HEK293 (cell line): ENCODE measurements at regions not wholly inside any gene's neighbourhood (a gene's known extent, or its start where the extent isn't known, plus 50 kb on each side); places are given as distances from the start of the nearest gene placed in this dataset.
A peak's percentile ranks its signal among the peaks of the same experiment; 100 is the strongest.

Source experiments
- BCL11A ChIP-seq: fragments of 450-650 bp; formaldehyde crosslinking; IDR thresholded peaks from 2 replicates; pipeline ENCODE4 v1.5.1; 2016; ENCODE audit warnings: low read depth, missing biosample characterization, missing genetic modification characterization
- GFI1B ChIP-seq: fragments of 450-650 bp; formaldehyde crosslinking; IDR thresholded peaks from 2 replicates; pipeline ENCODE4 v1.5.1; 2016; ENCODE audit warnings: missing biosample characterization, missing genetic modification characterization
- MZF1 ChIP-seq: fragments of 450-650 bp; formaldehyde crosslinking; IDR thresholded peaks from 2 replicates; pipeline ENCODE4 v1.5.1; 2017; ENCODE audit warnings: missing biosample characterization, missing genetic modification characterization, borderline replicate concordance
- OSR2 ChIP-seq: fragments of 450-650 bp; formaldehyde crosslinking; IDR thresholded peaks from 2 replicates; pipeline ENCODE4 v1.5.1; 2016; ENCODE audit warnings: missing biosample characterization, missing genetic modification characterization
- OVOL3 ChIP-seq: fragments of 450-650 bp; formaldehyde crosslinking; IDR thresholded peaks from 2 replicates; pipeline ENCODE4 v1.5.1; 2016; ENCODE audit warnings: missing biosample characterization, missing genetic modification characterization
- PRDM1 ChIP-seq: fragments of 450-650 bp; formaldehyde crosslinking; IDR thresholded peaks from 2 replicates; pipeline ENCODE4; 2016; ENCODE audit warnings: missing biosample characterization, missing genetic modification characterization
- REPIN1 ChIP-seq: fragments of 450-650 bp; formaldehyde crosslinking; IDR thresholded peaks from 2 replicates; pipeline ENCODE4 v1.5.1; 2017; ENCODE audit warnings: missing biosample characterization, missing genetic modification characterization, low read depth
- SCRT2 ChIP-seq: fragments of 450-650 bp; formaldehyde crosslinking; IDR thresholded peaks from 2 replicates; pipeline ENCODE4 v1.5.1; 2016; ENCODE audit warnings: missing biosample characterization, missing genetic modification characterization
- WT1 ChIP-seq: fragments of 450-650 bp; formaldehyde crosslinking; IDR thresholded peaks from 2 replicates; pipeline ENCODE4 v1.5.1; 2016; ENCODE audit warnings: missing biosample characterization, missing genetic modification characterization
- YY2 ChIP-seq: fragments of 450-650 bp; formaldehyde crosslinking; IDR thresholded peaks from 2 replicates; pipeline ENCODE4 v1.5.1; 2016; ENCODE audit warnings: missing biosample characterization, missing genetic modification characterization
- ZBTB6 ChIP-seq: fragments of 450-650 bp; formaldehyde crosslinking; IDR thresholded peaks from 2 replicates; pipeline ENCODE4 v1.5.1; 2017; ENCODE audit warnings: missing biosample characterization, missing genetic modification characterization
- ZFP37 ChIP-seq: fragments of 450-650 bp; formaldehyde crosslinking; IDR thresholded peaks from 2 replicates; pipeline ENCODE4 v1.5.1; 2016; ENCODE audit warnings: missing biosample characterization, missing genetic modification characterization
- ZIC2 ChIP-seq: fragments of 450-650 bp; formaldehyde crosslinking; IDR thresholded peaks from 2 replicates; pipeline ENCODE4 v1.5.1; 2016; ENCODE audit warnings: missing biosample characterization, missing genetic modification characterization
- ZNF10 ChIP-seq: fragments of 450-650 bp; formaldehyde crosslinking; IDR thresholded peaks from 2 replicates; pipeline ENCODE4 v1.5.1; 2017; ENCODE audit warnings: missing biosample characterization, missing genetic modification characterization
- ZNF112 ChIP-seq: fragments of 450-650 bp; formaldehyde crosslinking; IDR thresholded peaks from 2 replicates; pipeline ENCODE4 v1.5.0; 2017; ENCODE audit warnings: missing biosample characterization, missing genetic modification characterization
- ZNF169 ChIP-seq: fragments of 450-650 bp; formaldehyde crosslinking; IDR thresholded peaks from 2 replicates; pipeline ENCODE4 v1.5.1; 2016; ENCODE audit warnings: missing biosample characterization, missing genetic modification characterization
- ZNF175 ChIP-seq: fragments of 450-650 bp; formaldehyde crosslinking; IDR thresholded peaks from 2 replicates; pipeline ENCODE4 v1.5.1; 2016; ENCODE audit warnings: missing biosample characterization, missing genetic modification characterization
- ZNF202 ChIP-seq: fragments of 450-650 bp; formaldehyde crosslinking; IDR thresholded peaks from 2 replicates; pipeline ENCODE4 v1.5.1; 2016; ENCODE audit warnings: missing biosample characterization, missing genetic modification characterization, borderline replicate concordance
- ZNF324 ChIP-seq: fragments of 450-650 bp; formaldehyde crosslinking; IDR thresholded peaks from 2 replicates; pipeline ENCODE4 v1.5.1; 2016; ENCODE audit warnings: missing biosample characterization, missing genetic modification characterization
- ZNF350 ChIP-seq: fragments of 450-650 bp; formaldehyde crosslinking; IDR thresholded peaks from 2 replicates; pipeline ENCODE4 v1.5.0; 2017; ENCODE audit warnings: missing biosample characterization, mild to moderate bottlenecking, missing genetic modification characterization
- ZNF362 ChIP-seq: fragments of 450-650 bp; formaldehyde crosslinking; IDR thresholded peaks from 2 replicates; pipeline ENCODE4 v1.5.1; 2016; ENCODE audit warnings: missing biosample characterization, missing genetic modification characterization
- ZNF366 ChIP-seq: fragments of 450-650 bp; formaldehyde crosslinking; conservative IDR thresholded peaks from 2 replicates; pipeline ENCODE4 v1.5.1; 2016; ENCODE audit warnings: missing biosample characterization, missing genetic modification characterization
- ZNF37A ChIP-seq: fragments of 450-650 bp; IDR thresholded peaks from 2 replicates; pipeline ENCODE4 v1.5.1; 2018; ENCODE audit warnings: missing biosample characterization, missing genetic modification characterization
- ZNF423 ChIP-seq: fragments of 450-650 bp; formaldehyde crosslinking; IDR thresholded peaks from 2 replicates; pipeline ENCODE4 v1.5.1; 2016; ENCODE audit warnings: missing biosample characterization, missing genetic modification characterization
- ZNF449 ChIP-seq: fragments of 450-650 bp; formaldehyde crosslinking; IDR thresholded peaks from 2 replicates; pipeline ENCODE4 v1.5.1; 2017; ENCODE audit warnings: missing biosample characterization, mild to moderate bottlenecking, missing genetic modification characterization, moderate library complexity
- ZNF521 ChIP-seq: fragments of 450-650 bp; formaldehyde crosslinking; IDR thresholded peaks from 2 replicates; pipeline ENCODE4 v1.5.1; 2017; ENCODE audit warnings: missing biosample characterization, mild to moderate bottlenecking, missing genetic modification characterization
- ZNF544 ChIP-seq: fragments of 450-650 bp; formaldehyde crosslinking; IDR thresholded peaks from 2 replicates; pipeline ENCODE4 v1.5.0; 2017; ENCODE audit warnings: missing biosample characterization, missing genetic modification characterization
- ZNF571 ChIP-seq: fragments of 450-650 bp; formaldehyde crosslinking; IDR thresholded peaks from 2 replicates; pipeline ENCODE4 v1.5.0; 2017; ENCODE audit warnings: missing biosample characterization, missing genetic modification characterization
- ZNF585B ChIP-seq: fragments of 450-650 bp; formaldehyde crosslinking; IDR thresholded peaks from 2 replicates; pipeline ENCODE4 v1.5.1; 2016; ENCODE audit warnings: missing biosample characterization, missing genetic modification characterization
- ZNF596 ChIP-seq: fragments of 450-650 bp; IDR thresholded peaks from 2 replicates; pipeline ENCODE4 v1.5.0; 2018; ENCODE audit warnings: missing biosample characterization, mild to moderate bottlenecking, missing genetic modification characterization, moderate library complexity
- ZNF600 ChIP-seq: fragments of 450-650 bp; formaldehyde crosslinking; IDR thresholded peaks from 2 replicates; pipeline ENCODE4 v1.5.1; 2016; ENCODE audit warnings: missing biosample characterization, missing genetic modification characterization
- ZNF76 ChIP-seq: fragments of 450-650 bp; formaldehyde crosslinking; IDR thresholded peaks from 2 replicates; pipeline ENCODE4; 2016; ENCODE audit warnings: low read depth, missing biosample characterization, missing genetic modification characterization, borderline replicate concordance
- ZNF791 ChIP-seq: fragments of 450-650 bp; formaldehyde crosslinking; IDR thresholded peaks from 2 replicates; pipeline ENCODE4 v1.5.1; 2016; ENCODE audit warnings: missing biosample characterization, missing genetic modification characterization
- ZNF792 ChIP-seq: fragments of 450-650 bp; formaldehyde crosslinking; IDR thresholded peaks from 2 replicates; pipeline ENCODE4 v1.5.1; 2016; ENCODE audit warnings: missing biosample characterization, missing genetic modification characterization
- ZSCAN18 ChIP-seq: fragments of 450-650 bp; formaldehyde crosslinking; IDR thresholded peaks from 2 replicates; pipeline ENCODE4 v1.5.1; 2016; ENCODE audit warnings: missing biosample characterization, missing genetic modification characterization
- ZSCAN30 ChIP-seq: fragments of 450-650 bp; IDR thresholded peaks from 2 replicates; pipeline ENCODE4 v1.5.1; 2018; ENCODE audit warnings: missing biosample characterization, mild to moderate bottlenecking, missing genetic modification characterization, moderate library complexity
- ZXDB ChIP-seq: fragments of 450-650 bp; formaldehyde crosslinking; IDR thresholded peaks from 2 replicates; pipeline ENCODE4 v1.5.1; 2016; ENCODE audit warnings: missing biosample characterization, missing genetic modification characterization
- TF ChIP-seq, protein P1 (sequence below): fragments of 450-650 bp; formaldehyde crosslinking; IDR thresholded peaks from 2 replicates; pipeline ENCODE4 v1.5.1; 2016; ENCODE audit warnings: missing biosample characterization, missing genetic modification characterization

- peak; percentile 87 for TF ChIP-seq OSR2
- no peak for TF ChIP-seq BCL11A (tag by site-specific recombination)
- no peak for TF ChIP-seq ZNF37A (tag by site-specific recombination)
- TF ChIP-seq MZF1 (tag by site-specific recombination): no peak
- TF ChIP-seq ZNF202 (tag by site-specific recombination): no peak
- TF ChIP-seq ZNF175 (tag by site-specific recombination): no peak
- no peak for TF ChIP-seq ZBTB6 (tag by site-specific recombination)
- no peak for TF ChIP-seq ZNF169 (tag by site-specific recombination)
- TF ChIP-seq ZNF791 (tag by site-specific recombination): no peak
- TF ChIP-seq ZFP37 (tag by site-specific recombination): no peak
- TF ChIP-seq ZSCAN30: no peak
- TF ChIP-seq, protein P1, sequence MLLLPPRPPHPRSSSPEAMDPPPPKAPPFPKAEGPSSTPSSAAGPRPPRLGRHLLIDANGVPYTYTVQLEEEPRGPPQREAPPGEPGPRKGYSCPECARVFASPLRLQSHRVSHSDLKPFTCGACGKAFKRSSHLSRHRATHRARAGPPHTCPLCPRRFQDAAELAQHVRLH (tag by site-specific recombination): no peak
- TF ChIP-seq ZNF521 (tag by site-specific recombination): no peak
- TF ChIP-seq ZNF362 (tag by site-specific recombination): peak; percentile 67; the same call in 1 of the 2 replicates
- no peak for TF ChIP-seq ZNF792
- no peak for TF ChIP-seq ZIC2
- no peak for TF ChIP-seq ZNF423 (tag by site-specific recombination)
- TF ChIP-seq REPIN1 (tag by site-specific recombination): no peak
- no peak for TF ChIP-seq YY2 (tag by site-specific recombination)
- peak; percentile 86 for TF ChIP-seq ZNF366 (tag by site-specific recombination)
- no peak for TF ChIP-seq ZNF350
- no peak for TF ChIP-seq GFI1B (tag by site-specific recombination)
- no peak for TF ChIP-seq OVOL3 (tag by site-specific recombination)
- TF ChIP-seq ZNF585B (tag by site-specific recombination): no peak
- TF ChIP-seq ZNF544 (tag by site-specific recombination): no peak
- TF ChIP-seq WT1 (tag by site-specific recombination): peak; percentile 51
- TF ChIP-seq ZNF76 (tag by site-specific recombination): no peak
- TF ChIP-seq ZNF112 (tag by site-specific recombination): no peak
- TF ChIP-seq ZNF324: no peak
- TF ChIP-seq ZXDB (tag by site-specific recombination): no peak
- no peak for TF ChIP-seq ZNF10
- TF ChIP-seq ZNF449: 0 out of 2 replicates have a peak, but pooled peaks have one; percentile 30
- no peak for TF ChIP-seq ZSCAN18
- no peak for TF ChIP-seq ZNF600 (tag by site-specific recombination)
- no peak for TF ChIP-seq PRDM1
- TF ChIP-seq ZNF596: no peak
- no peak for TF ChIP-seq ZNF571 (tag by site-specific recombination)
- TF ChIP-seq SCRT2 (tag by site-specific recombination): no peak
These were observed 87.6 kb upstream of the E2F3 start (continued) for GRCh38 chr6:20313960-20314530.
